Inflammatory macrophage (primary cell): ENCODE measurements at regions not wholly inside any gene's neighbourhood (a gene's known extent, or its start where the extent isn't known, plus 50 kb on each side); places are given as distances from the start of the nearest gene placed in this dataset.
A peak's percentile ranks its signal among the peaks of the same experiment; 100 is the strongest.
"Not testable (repeated sequence)": the region's sequence is repeated elsewhere in the genome, so short reads cannot be mapped to it uniquely, and the experiment has no call there.

Experiments used
- DNase-seq, 2 donors: peaks; one replicate each; pipeline ENCODE4 v3.0.0-alpha.2; 2020 to 2022

- not testable (repeated sequence) for DNase-seq
These were observed 89.4 kb downstream of the DDX11 start for GRCh38 chr12:31162896-31163560.

- DNase-seq: not testable (repeated sequence)
These were observed 100.6 kb downstream of the DDX11 start for GRCh38 chr12:31174293-31174692.

- not testable (repeated sequence) for DNase-seq
These were observed 103.9 kb downstream of the DDX11 start for GRCh38 chr12:31177514-31177913.

- DNase-seq: not testable (repeated sequence)
These were observed 105.2 kb downstream of the DDX11 start for GRCh38 chr12:31178875-31179274.

GRCh38 chr12:31179627-31180237, 106.1 kb downstream of the DDX11 start:
- not testable (repeated sequence) for DNase-seq

GRCh38 chr12:31182571-31182970, 108.9 kb downstream of the DDX11 start:
- DNase-seq: not testable (repeated sequence)

- not testable (repeated sequence) for DNase-seq
These were observed 109.4 kb downstream of the DDX11 start for GRCh38 chr12:31183107-31183506.

GRCh38 chr12:31183899-31184298, 110.2 kb downstream of the DDX11 start:
- DNase-seq: not testable (repeated sequence)

GRCh38 chr12:31184667-31185066, 111.0 kb downstream of the DDX11 start:
- not testable (repeated sequence) for DNase-seq

- DNase-seq: peak in 1 of 2 donors; percentile 15
These were observed 119.0 kb downstream of the DDX11 start for GRCh38 chr12:31192689-31193088.

GRCh38 chr12:31195620-31196019, 122.0 kb downstream of the DDX11 start:
- DNase-seq: not testable (repeated sequence)

- not testable (repeated sequence) for DNase-seq
These were observed 125.8 kb downstream of the DDX11 start for GRCh38 chr12:31199476-31199875.

- no peak for DNase-seq
These were observed 124.6 kb downstream of the SINHCAF start for GRCh38 chr12:31201382-31201781.

- no peak for DNase-seq
These were observed 122.7 kb downstream of the SINHCAF start for GRCh38 chr12:31203261-31203660.

GRCh38 chr12:31205054-31205453, 120.9 kb downstream of the SINHCAF start:
- DNase-seq: no peak

- no peak for DNase-seq
These were observed 119.8 kb downstream of the SINHCAF start for GRCh38 chr12:31206038-31206670.

- DNase-seq: no peak
These were observed 118.0 kb downstream of the SINHCAF start for GRCh38 chr12:31207799-31208465.

GRCh38 chr12:31210104-31210503, 115.8 kb downstream of the SINHCAF start:
- DNase-seq: no peak

GRCh38 chr12:31210541-31210940, 115.4 kb downstream of the SINHCAF start:
- peak; percentile 6 to 22 for DNase-seq

GRCh38 chr12:31214626-31215517, 111.1 kb downstream of the SINHCAF start:
- no peak for DNase-seq

GRCh38 chr12:31215518-31216232, 110.3 kb downstream of the SINHCAF start:
- DNase-seq: no peak
